ENCODE measurements at regions not wholly inside any gene's neighbourhood (a gene's known extent, or its start where the extent isn't known, plus 50 kb on each side); places are given as distances from the start of the nearest gene placed in this dataset.

DNA sequence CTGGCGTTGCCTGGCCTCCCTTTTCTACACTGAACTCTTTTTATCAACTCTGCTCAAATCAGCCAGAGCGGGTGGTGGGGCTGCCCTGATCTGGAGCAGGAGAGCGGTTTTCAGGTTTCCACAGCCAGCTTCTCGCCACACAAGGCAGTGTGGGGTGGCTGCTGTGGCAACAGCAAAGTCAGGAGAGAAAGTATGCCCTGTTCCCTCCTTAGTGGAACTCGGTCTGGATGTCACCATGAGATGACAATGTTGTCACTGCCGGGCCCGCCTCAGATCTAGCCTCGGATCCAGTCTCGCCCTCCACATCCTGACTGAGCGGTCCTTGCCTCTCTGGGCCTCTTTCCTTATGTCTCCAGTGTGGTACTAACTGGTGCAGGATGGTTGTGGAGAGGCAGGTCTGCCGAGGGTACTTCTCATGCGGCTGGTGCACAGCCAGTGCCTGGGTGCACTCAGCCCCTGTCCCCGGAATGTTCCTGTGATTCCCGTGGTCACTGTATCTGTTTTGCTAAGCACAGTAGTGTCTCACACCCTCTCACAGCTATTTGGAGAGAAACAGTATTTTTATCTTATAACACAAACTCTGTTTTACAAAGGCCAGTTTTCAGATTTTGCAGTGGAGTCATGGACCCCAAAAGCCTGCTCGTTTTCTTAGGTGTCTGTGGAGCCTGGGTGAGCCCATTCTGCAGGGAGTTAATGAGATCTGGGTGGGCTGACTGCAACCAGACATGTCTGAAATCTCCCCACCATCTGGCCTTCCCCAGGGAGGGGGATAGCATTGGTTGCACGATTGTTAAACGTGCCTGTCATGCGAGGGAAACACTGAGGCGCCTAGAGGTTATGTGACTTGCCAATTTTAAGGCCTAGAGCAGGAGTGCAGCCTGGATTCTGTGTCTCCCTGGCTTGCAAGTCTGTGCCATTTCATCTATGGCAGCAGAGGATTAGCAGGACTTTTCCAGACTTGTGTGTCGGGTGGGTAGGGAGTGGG, 261.1 kb upstream of the AGAP1 start:
- intact Hi-C loops (cut with DNase I): no loop called here
- H3K27ac ChIP-seq (replicated peaks in 1 of 4): no peak overlapping the region
- H3K4me1 ChIP-seq: peaks cover 0 to 6% (median 0%) of the 10 kb centered on the region in 4 donors

DNA sequence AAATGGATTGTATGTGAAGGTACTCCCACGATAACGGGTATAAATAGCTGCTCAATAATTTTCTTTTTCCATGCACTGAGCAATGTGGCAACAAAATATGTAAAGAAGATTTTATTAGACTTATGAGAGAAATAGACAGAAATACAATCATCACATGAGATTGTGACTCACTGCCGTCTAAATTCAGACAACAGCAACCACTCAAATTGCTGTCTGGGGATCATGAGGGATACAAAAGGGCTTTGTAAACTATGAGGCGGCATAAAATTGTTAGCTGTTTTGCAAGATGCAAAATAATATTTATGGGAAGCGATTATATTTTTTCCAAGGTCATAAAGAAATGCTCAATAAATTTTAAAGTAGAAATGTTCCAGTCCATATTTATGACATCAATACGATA, 259.1 kb upstream of the AGAP1 start:
- 67% methylated on average over 6 of the region's 6 CpGs for WGBS
- DNase-seq (ENCODE audit: extremely low spot score): no peak
- Histone ChIP-seq H3K27me3 (no peaks in the 10 kb centered on the region), H3K9me3 (no peaks in the 10 kb centered on the region), H3K27ac (replicated peaks in 1 of 4) (no peak overlapping the region), H3K36me3 (no peaks in the 10 kb centered on the region), H3K4me3 (no peak overlapping the region), H3K4me1 (peaks cover 0 to 17% (median 6%) of the 10 kb centered on the region in 4 donors)
- TF ChIP-seq POLR2AphosphoS5 (IDR thresholded peaks at IDR 0.05) (no peak), EP300 (IDR thresholded peaks at IDR 0.05) (no peak), POLR2A (IDR thresholded peaks at IDR 0.05; ENCODE audit: low read depth) (no peak)
- TF ChIP-seq, protein P1, sequence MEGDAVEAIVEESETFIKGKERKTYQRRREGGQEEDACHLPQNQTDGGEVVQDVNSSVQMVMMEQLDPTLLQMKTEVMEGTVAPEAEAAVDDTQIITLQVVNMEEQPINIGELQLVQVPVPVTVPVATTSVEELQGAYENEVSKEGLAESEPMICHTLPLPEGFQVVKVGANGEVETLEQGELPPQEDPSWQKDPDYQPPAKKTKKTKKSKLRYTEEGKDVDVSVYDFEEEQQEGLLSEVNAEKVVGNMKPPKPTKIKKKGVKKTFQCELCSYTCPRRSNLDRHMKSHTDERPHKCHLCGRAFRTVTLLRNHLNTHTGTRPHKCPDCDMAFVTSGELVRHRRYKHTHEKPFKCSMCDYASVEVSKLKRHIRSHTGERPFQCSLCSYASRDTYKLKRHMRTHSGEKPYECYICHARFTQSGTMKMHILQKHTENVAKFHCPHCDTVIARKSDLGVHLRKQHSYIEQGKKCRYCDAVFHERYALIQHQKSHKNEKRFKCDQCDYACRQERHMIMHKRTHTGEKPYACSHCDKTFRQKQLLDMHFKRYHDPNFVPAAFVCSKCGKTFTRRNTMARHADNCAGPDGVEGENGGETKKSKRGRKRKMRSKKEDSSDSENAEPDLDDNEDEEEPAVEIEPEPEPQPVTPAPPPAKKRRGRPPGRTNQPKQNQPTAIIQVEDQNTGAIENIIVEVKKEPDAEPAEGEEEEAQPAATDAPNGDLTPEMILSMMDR (IDR thresholded peaks at IDR 0.05): no peak
- intact Hi-C loops (cut with DNase I): no loop called here

More for the DNA sequence above, 261.1 kb upstream of the AGAP1 start:
- DNase-seq (ENCODE audit: extremely low spot score): no peak
- TF ChIP-seq, protein P1 (IDR thresholded peaks at IDR 0.05): no peak
- TF ChIP-seq POLR2AphosphoS5 (IDR thresholded peaks at IDR 0.05) (no peak), POLR2A (IDR thresholded peaks at IDR 0.05; ENCODE audit: low read depth) (no peak), EP300 (IDR thresholded peaks at IDR 0.05) (no peak)
- no peak overlapping the region for H3K4me3 ChIP-seq
- peaks cover 0 to 3% (median 0%) of the 10 kb centered on the region in 4 donors for H3K27me3 ChIP-seq
- H3K9me3 ChIP-seq: no peaks in the 10 kb centered on the region
- H3K36me3 ChIP-seq: no peaks in the 10 kb centered on the region
- 77% methylated on average over 16 of the region's 20 CpGs for WGBS

DNA sequence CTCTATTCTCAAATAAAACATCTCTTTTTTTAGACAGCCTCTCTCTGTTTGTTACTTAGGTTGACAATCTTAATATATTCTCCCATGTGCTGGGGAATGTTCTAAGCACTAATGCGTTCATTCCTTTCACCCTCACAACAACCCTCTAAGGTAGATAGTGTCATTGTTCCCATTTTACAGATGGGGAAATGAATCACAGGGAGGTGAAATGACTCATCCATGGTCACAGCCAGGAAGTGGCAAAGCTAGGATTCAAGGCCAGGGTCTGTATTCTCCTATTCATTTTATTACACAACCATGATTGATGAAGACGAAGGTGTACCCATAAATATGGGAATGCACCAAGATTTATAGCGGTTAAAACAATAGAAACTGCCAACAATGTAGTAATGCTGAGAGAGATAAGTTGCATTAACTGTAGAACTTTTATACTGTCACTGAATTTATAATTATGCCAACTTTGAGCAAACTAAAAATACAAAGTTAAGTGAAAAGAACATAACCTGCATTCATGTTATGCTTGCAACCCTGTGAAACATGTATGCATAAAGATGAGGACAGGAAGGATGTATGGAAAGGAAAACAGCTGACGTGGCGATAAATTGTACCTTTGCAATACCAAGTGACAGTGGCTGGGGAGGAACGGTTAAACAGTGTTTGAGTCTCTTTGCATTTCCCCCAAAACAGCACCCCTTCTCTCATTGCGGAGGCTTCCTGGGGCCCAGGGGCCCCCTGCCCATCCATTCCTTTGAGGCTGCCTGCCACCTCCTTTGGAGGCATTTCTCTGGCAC, 257.7 kb upstream of the AGAP1 start:
- Histone ChIP-seq H3K4me3 (no peak overlapping the region), H3K27ac (replicated peaks in 1 of 4) (no peak overlapping the region), H3K4me1 (peaks cover 0 to 12% (median 6%) of the 10 kb centered on the region in 4 donors), H3K27me3 (no peaks in the 10 kb centered on the region), H3K9me3 (no peaks in the 10 kb centered on the region), H3K36me3 (no peaks in the 10 kb centered on the region)
- intact Hi-C loops (cut with DNase I): no loop called here
- DNase-seq (ENCODE audit: extremely low spot score): no peak
- TF ChIP-seq, protein P1 (IDR thresholded peaks at IDR 0.05): no peak
- TF ChIP-seq POLR2A (IDR thresholded peaks at IDR 0.05; ENCODE audit: low read depth) (no peak), POLR2AphosphoS5 (IDR thresholded peaks at IDR 0.05) (no peak), EP300 (IDR thresholded peaks at IDR 0.05) (no peak)
- 66% methylated on average over 7 of the region's 7 CpGs for WGBS

DNA sequence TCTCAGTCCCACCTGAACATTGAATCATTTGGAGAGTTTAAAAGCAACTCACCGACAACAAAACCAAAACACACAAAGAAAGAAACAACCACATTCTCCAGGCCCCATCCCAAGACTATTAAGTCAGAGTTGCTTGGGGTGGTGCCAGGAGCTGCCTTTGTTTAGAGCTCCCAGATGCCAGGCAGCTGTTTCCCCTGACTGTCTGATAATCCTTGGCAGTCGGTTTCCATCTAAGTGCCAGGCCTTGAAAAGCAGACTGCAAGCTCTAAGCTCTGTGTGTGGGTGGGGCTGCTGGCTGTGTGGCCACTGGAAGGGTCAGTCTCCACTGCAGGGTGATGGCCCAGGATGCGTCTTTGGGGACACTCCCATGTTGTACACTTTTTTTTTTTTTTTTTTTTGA, 255.3 kb upstream of the AGAP1 start:
- TF ChIP-seq EP300 (IDR thresholded peaks at IDR 0.05) (no peak), POLR2AphosphoS5 (IDR thresholded peaks at IDR 0.05) (no peak), POLR2A (IDR thresholded peaks at IDR 0.05; ENCODE audit: low read depth) (no peak)
- TF ChIP-seq, protein P1 (IDR thresholded peaks at IDR 0.05): no peak
- no peaks in the 10 kb centered on the region for H3K36me3 ChIP-seq
- peaks cover 0 to 11% (median 0%) of the 10 kb centered on the region in 4 donors for H3K27me3 ChIP-seq
- H3K9me3 ChIP-seq: no peaks in the 10 kb centered on the region
- H3K4me1 ChIP-seq: peaks cover 0 to 10% (median 6%) of the 10 kb centered on the region in 4 donors
- no peak overlapping the region for H3K4me3 ChIP-seq
- no peak overlapping the region for H3K27ac ChIP-seq (replicated peaks in 1 of 4)
- no peak for DNase-seq (ENCODE audit: extremely low spot score)
- WGBS: 7% methylated on average over 3 of the region's 3 CpGs
- intact Hi-C loops (cut with DNase I): no loop called here
